ENCODE measurements at regions not wholly inside any gene's neighbourhood (a gene's known extent, or its start where the extent isn't known, plus 50 kb on each side); places are given as distances from the start of the nearest gene placed in this dataset.

DNA sequence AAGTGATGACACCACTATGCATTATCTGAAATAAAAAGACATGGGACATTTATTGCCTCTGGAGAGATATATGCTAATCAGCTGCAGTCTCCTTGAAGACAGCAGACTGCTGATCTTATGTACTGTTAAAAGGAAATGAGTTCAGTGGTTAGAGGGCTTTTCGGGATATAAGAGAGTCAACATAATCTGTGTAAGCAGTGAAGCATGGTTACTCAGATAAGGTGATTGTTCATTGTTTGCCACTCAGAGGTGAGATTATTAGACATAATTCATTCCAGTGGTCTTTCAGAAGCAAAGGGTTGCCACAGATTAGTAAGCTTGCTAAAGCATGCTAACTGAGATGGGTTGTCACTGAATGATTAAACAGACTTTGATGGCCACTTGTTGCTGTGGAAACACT, 1450.7 kb upstream of the ADGRB3 start (continued):
- TF ChIP-seq NRF1 (conservative IDR thresholded peaks at IDR 0.05 in 1 of 2, IDR thresholded peaks at IDR 0.05 in 1 of 2) (no peak), SP1 (CRISPR knock-in tag; IDR thresholded peaks at IDR 0.05) (no peak), CSDE1 (IDR thresholded peaks at IDR 0.05) (no peak), ATF7 (IDR thresholded peaks at IDR 0.05) (no peak), RNF2 (IDR thresholded peaks at IDR 0.05) (no peak), SOX6 (IDR thresholded peaks at IDR 0.05) (peak; percentile 94), FOXA3 (CRISPR knock-in tag; conservative IDR thresholded peaks at IDR 0.05 in 1 of 2, IDR thresholded peaks at IDR 0.05 in 1 of 2) (0 out of 4 replicates have a peak, but pooled peaks of 1 of the 2 experiments have one; percentile 14), HMG20A (CRISPR knock-in tag; conservative IDR thresholded peaks at IDR 0.05) (no peak)
- TF ChIP-seq, protein P1, sequence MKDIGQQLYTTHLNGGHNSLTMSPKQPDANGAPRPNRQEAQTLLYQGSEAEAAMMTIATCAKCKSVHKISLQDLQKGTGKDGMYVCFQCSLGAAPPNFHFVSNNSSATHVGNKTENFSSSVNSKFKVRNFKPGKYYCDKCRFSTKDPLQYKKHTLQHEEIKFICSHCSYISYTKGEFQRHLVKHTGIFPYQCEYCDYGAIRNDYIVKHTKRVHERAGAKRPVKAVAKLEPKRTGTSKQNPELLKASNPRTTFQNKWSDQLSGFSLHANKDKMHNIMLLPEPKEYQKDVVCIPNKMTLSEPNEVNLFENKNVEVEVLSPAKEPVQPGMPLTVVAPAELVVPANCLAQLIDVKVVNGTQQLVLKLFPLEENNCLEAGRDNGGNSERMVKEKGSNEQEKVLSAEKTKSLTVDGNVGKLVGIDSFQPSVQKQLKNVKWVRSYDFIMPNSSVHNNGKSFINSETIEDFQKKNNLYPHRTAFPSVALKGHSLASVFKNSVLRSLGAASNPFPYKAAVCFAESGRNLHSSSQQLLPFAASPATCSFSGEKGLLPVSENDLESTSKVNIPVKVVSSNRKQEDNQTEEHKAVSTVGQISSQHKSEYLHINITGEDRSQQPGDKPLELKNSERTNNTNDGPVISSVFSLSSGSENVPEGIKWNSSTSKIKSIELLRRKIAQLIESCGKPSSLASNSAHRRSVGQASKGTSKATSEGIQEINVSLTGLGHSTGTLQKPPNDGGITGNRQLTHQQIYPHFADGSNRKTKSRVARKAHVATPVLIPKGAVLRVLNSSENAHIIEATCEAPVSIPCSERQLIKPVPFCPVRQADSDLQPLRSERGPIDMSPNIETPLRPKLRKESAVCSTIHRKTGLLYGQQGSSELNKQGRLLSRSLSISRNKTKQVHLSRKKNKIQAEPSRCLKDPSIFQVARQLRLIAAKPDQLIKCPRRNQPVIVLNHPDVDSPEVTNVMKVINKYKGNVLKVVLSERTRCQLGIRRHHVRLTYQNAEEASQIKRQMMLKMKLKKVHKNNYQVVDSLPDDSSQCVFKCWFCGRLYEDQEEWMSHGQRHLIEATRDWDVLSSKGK (CRISPR knock-in tag; IDR thresholded peaks at IDR 0.05): no peak
- TF ChIP-seq, protein P2, sequence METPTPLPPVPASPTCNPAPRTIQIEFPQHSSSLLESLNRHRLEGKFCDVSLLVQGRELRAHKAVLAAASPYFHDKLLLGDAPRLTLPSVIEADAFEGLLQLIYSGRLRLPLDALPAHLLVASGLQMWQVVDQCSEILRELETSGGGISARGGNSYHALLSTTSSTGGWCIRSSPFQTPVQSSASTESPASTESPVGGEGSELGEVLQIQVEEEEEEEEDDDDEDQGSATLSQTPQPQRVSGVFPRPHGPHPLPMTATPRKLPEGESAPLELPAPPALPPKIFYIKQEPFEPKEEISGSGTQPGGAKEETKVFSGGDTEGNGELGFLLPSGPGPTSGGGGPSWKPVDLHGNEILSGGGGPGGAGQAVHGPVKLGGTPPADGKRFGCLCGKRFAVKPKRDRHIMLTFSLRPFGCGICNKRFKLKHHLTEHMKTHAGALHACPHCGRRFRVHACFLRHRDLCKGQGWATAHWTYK (CRISPR knock-in tag; IDR thresholded peaks at IDR 0.05): no peak
- TF ChIP-seq, protein P3, sequence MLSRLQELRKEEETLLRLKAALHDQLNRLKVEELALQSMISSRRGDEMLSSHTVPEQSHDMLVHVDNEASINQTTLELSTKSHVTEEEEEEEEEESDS (CRISPR knock-in tag; IDR thresholded peaks at IDR 0.05): no peak
- TF ChIP-seq, protein P4, sequence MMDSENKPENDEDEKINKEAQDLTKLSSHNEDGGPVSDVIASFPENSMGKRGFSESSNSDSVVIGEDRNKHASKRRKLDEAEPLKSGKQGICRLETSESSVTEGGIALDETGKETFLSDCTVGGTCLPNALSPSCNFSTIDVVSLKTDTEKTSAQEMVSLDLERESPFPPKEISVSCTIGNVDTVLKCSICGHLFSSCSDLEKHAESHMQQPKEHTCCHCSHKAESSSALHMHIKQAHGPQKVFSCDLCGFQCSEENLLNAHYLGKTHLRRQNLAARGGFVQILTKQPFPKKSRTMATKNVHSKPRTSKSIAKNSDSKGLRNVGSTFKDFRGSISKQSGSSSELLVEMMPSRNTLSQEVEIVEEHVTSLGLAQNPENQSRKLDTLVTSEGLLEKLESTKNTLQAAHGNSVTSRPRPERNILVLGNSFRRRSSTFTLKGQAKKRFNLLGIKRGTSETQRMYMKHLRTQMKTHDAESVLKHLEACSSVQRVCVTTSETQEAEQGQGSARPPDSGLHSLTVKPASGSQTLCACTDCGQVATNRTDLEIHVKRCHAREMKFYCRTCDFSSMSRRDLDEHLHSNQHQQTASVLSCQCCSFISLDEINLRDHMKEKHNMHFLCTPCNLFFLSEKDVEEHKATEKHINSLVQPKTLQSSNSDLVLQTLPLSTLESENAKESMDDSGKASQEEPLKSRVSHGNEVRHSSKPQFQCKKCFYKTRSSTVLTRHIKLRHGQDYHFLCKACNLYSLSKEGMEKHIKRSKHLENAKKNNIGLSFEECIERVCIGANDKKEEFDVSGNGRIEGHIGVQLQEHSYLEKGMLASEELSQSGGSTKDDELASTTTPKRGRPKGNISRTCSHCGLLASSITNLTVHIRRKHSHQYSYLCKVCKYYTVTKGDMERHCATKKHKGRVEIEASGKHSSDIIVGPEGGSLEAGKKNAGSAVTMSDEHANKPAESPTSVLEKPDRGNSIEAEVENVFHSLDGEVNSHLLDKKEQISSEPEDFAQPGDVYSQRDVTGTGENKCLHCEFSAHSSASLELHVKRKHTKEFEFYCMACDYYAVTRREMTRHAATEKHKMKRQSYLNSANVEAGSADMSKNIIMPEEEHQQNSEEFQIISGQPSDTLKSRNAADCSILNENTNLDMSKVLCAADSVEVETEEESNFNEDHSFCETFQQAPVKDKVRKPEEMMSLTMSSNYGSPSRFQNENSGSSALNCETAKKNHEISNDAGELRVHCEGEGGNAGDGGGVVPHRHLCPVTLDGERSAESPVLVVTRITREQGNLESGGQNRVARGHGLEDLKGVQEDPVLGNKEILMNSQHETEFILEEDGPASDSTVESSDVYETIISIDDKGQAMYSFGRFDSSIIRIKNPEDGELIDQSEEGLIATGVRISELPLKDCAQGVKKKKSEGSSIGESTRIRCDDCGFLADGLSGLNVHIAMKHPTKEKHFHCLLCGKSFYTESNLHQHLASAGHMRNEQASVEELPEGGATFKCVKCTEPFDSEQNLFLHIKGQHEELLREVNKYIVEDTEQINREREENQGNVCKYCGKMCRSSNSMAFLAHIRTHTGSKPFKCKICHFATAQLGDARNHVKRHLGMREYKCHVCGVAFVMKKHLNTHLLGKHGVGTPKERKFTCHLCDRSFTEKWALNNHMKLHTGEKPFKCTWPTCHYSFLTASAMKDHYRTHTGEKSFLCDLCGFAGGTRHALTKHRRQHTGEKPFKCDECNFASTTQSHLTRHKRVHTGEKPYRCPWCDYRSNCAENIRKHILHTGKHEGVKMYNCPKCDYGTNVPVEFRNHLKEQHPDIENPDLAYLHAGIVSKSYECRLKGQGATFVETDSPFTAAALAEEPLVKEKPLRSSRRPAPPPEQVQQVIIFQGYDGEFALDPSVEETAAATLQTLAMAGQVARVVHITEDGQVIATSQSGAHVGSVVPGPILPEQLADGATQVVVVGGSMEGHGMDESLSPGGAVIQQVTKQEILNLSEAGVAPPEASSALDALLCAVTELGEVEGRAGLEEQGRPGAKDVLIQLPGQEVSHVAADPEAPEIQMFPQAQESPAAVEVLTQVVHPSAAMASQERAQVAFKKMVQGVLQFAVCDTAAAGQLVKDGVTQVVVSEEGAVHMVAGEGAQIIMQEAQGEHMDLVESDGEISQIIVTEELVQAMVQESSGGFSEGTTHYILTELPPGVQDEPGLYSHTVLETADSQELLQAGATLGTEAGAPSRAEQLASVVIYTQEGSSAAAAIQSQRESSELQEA (IDR thresholded peaks at IDR 0.05; ENCODE audit: low read depth): no peak
- TF ChIP-seq, protein P5, sequence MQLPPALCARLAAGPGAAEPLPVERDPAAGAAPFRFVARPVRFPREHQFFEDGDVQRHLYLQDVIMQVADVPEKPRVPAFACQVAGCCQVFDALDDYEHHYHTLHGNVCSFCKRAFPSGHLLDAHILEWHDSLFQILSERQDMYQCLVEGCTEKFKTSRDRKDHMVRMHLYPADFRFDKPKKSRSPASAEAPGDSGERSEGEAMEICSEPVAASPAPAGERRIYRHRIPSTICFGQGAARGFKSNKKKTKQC (CRISPR knock-in tag; IDR thresholded peaks at IDR 0.05): no peak
- TF ChIP-seq, protein P6, sequence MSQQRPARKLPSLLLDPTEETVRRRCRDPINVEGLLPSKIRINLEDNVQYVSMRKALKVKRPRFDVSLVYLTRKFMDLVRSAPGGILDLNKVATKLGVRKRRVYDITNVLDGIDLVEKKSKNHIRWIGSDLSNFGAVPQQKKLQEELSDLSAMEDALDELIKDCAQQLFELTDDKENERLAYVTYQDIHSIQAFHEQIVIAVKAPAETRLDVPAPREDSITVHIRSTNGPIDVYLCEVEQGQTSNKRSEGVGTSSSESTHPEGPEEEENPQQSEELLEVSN (IDR thresholded peaks at IDR 0.05; ENCODE audit: borderline replicate concordance in 1 of 2, extremely low read depth in 1 of 2, insufficient read depth in 1 of 2, insufficient read length in 1 of 2, low read depth in 1 of 2, low read length in 1 of 2, poor library complexity in 1 of 2, severe bottlenecking in 1 of 2): no peak

All from K562 (cell line).